CD8-positive, alpha-beta memory T cell (primary cell): ENCODE measurements at regions not wholly inside any gene's neighbourhood (a gene's known extent, or its start where the extent isn't known, plus 50 kb on each side); places are given as distances from the start of the nearest gene placed in this dataset.

Source experiments
- CTCF ChIA-PET: fragments of 350-600 bp; sonication (Branson Sonifier 250); formaldehyde crosslinking; loops from one replicate; lab custom pipeline; 2021; ENCODE audit warnings: antibody characterized with exemption; lab: Charles Lee
- POLR2A ChIA-PET: fragments of 350-600 bp; sonication (Branson Sonifier 250); formaldehyde crosslinking; loops from one replicate; lab custom pipeline; 2021; ENCODE audit warnings: antibody characterized with exemption; lab: Charles Lee
- DNase-seq, 5 donors: peaks; one replicate each; pipeline versions ENCODE4 v3.0.0 to v3.0.0-alpha.2; 2020 to 2022; ENCODE audit warnings: mixed read lengths in 1 of 5
- H3K27ac ChIP-seq: one replicate; pipeline ENCODE4 v1.7.0; 2013; ENCODE audit warnings: low read depth, mild to moderate bottlenecking, low read length, moderate library complexity
- H3K27me3 ChIP-seq: 2 replicates; pipeline ENCODE4 v1.7.0; 2013; ENCODE audit warnings: low read length, mild to moderate bottlenecking; ENCODE audit not compliant: insufficient read depth, poor library complexity, severe bottlenecking
- H3K36me3 ChIP-seq: 2 replicates; pipeline ENCODE4 v1.7.0; 2013; ENCODE audit warnings: mild to moderate bottlenecking, low read length, moderate library complexity; ENCODE audit not compliant: insufficient read depth
- H3K4me1 ChIP-seq: 2 replicates; pipeline ENCODE4 v1.7.0; 2013; ENCODE audit warnings: mild to moderate bottlenecking, low read length, moderate library complexity; ENCODE audit not compliant: insufficient read depth
- H3K4me3 ChIP-seq: 2 replicates; pipeline ENCODE4 v1.7.0; 2013; ENCODE audit warnings: mild to moderate bottlenecking, low read length
- H3K9me3 ChIP-seq: 2 replicates; pipeline ENCODE4 v1.7.0; 2013; ENCODE audit warnings: mild to moderate bottlenecking, low read length
- H3K27ac Mint-ChIP-seq, 8 donors: one replicate each; pipeline ENCODE4 v1.8.0; 2020 to 2021; ENCODE audit warnings: mixed read lengths in 8 of 8, mild to moderate bottlenecking in 6 of 8, inconsistent platforms in 3 of 8, moderate library complexity in 3 of 8
- H3K27me3 Mint-ChIP-seq, 2 donors: one replicate each; pipeline ENCODE4 v1.8.0; 2020 to 2021; ENCODE audit warnings: mixed read lengths in 2 of 2, mild to moderate bottlenecking in 1 of 2, moderate library complexity in 1 of 2
- H3K36me3 Mint-ChIP-seq, 3 donors: one replicate each; pipeline ENCODE4 v1.8.0; 2020 to 2021; ENCODE audit warnings: mixed read lengths in 3 of 3, inconsistent platforms in 1 of 3, mild to moderate bottlenecking in 1 of 3
- H3K4me1 Mint-ChIP-seq, 3 donors: one replicate each; pipeline ENCODE4 v1.8.0; 2020 to 2021; ENCODE audit warnings: mixed read lengths in 3 of 3, inconsistent platforms in 1 of 3, mild to moderate bottlenecking in 1 of 3
- H3K4me3 Mint-ChIP-seq, 7 donors: one replicate each; pipeline ENCODE4 v1.8.0; 2020 to 2021; ENCODE audit warnings: mixed read lengths in 7 of 7, mild to moderate bottlenecking in 6 of 7, moderate library complexity in 4 of 7, inconsistent platforms in 2 of 7
- H3K9me3 Mint-ChIP-seq, 5 donors: one replicate each; pipeline ENCODE4 v1.8.0; 2020 to 2022; ENCODE audit warnings: mixed read lengths in 5 of 5, mild to moderate bottlenecking in 3 of 5, moderate library complexity in 2 of 5, inconsistent platforms in 1 of 5

- Histone ChIP-seq H3K27me3 (no peaks in the 10 kb centered on the region), H3K36me3 (no peaks in the 10 kb centered on the region), H3K9me3 (no peaks in the 10 kb centered on the region), H3K4me3 (no peak overlapping the region), H3K27ac (no peak overlapping the region), H3K4me1 (peaks cover 22% of the 10 kb centered on the region)
- no peak overlapping the region for H3K27ac Mint-ChIP-seq
- DNase-seq, result no peak
- peaks cover 0 to 2% (median 0%) of the 10 kb centered on the region in 5 donors for H3K9me3 Mint-ChIP-seq
- POLR2A ChIA-PET, result no interaction called here
- no peaks in the 10 kb centered on the region for H3K27me3 Mint-ChIP-seq
- peaks cover 0 to 11% (median 1%) of the 10 kb centered on the region in 3 donors for H3K36me3 Mint-ChIP-seq
- no peak overlapping the region for H3K4me3 Mint-ChIP-seq
- peaks cover 25 to 60% (median 38%) of the 10 kb centered on the region in 3 donors for H3K4me1 Mint-ChIP-seq
- CTCF ChIA-PET, result no interaction called here
Measured at GRCh38 chr5:68372161-68372560, 156.6 kb downstream of the PIK3R1 start.

GRCh38 chr5:68373050-68373449 is 157.5 kb downstream of the PIK3R1 start:
- Mint-ChIP-seq H3K36me3 (peaks cover 0 to 11% (median 1%) of the 10 kb centered on the region in 3 donors), H3K4me3 (no peak overlapping the region), H3K9me3 (peaks cover 0 to 2% (median 0%) of the 10 kb centered on the region in 5 donors), H3K27ac (no peak overlapping the region), H3K27me3 (no peaks in the 10 kb centered on the region), H3K4me1 (peaks cover 31 to 62% (median 47%) of the 10 kb centered on the region in 3 donors)
- Histone ChIP-seq H3K36me3 (no peaks in the 10 kb centered on the region), H3K27ac (no peak overlapping the region), H3K27me3 (no peaks in the 10 kb centered on the region), H3K4me3 (no peak overlapping the region), H3K9me3 (no peaks in the 10 kb centered on the region), H3K4me1 (peaks cover 22% of the 10 kb centered on the region)
- POLR2A ChIA-PET, result no interaction called here
- CTCF ChIA-PET, result no interaction called here
- DNase-seq, result no peak

- no peaks in the 10 kb centered on the region for H3K27me3 Mint-ChIP-seq
- ChIA-PET POLR2A (no interaction called here), CTCF (no interaction called here)
- H3K36me3 Mint-ChIP-seq, result peaks cover 0 to 11% (median 0%) of the 10 kb centered on the region in 3 donors
- no peak for DNase-seq
- H3K4me3 Mint-ChIP-seq, result no peak overlapping the region
- peak overlapping the region in 1 of 8 donors; percentile 13 for H3K27ac Mint-ChIP-seq
- H3K9me3 Mint-ChIP-seq, result no peaks in the 10 kb centered on the region
- H3K36me3 ChIP-seq, result no peaks in the 10 kb centered on the region
- no peaks in the 10 kb centered on the region for H3K9me3 ChIP-seq
- no peaks in the 10 kb centered on the region for H3K27me3 ChIP-seq
- no peak overlapping the region for H3K4me3 ChIP-seq
- no peak overlapping the region for H3K27ac ChIP-seq
- peaks cover 29 to 62% (median 50%) of the 10 kb centered on the region in 3 donors for H3K4me1 Mint-ChIP-seq
- peaks cover 5% of the 10 kb centered on the region for H3K4me1 ChIP-seq
Measured at GRCh38 chr5:68374796-68375518, 159.4 kb downstream of the PIK3R1 start.

- H3K27ac Mint-ChIP-seq, result no peak overlapping the region
- CTCF ChIA-PET, result no interaction called here
Measured at GRCh38 chr5:68375540-68375939, 160.0 kb downstream of the PIK3R1 start.

GRCh38 chr5:68376935-68377334 is 161.4 kb downstream of the PIK3R1 start:
- Mint-ChIP-seq H3K27me3 (no peaks in the 10 kb centered on the region), H3K4me3 (no peak overlapping the region), H3K4me1 (peaks cover 43 to 68% (median 58%) of the 10 kb centered on the region in 3 donors), H3K9me3 (no peaks in the 10 kb centered on the region), H3K27ac (no peak overlapping the region), H3K36me3 (peaks cover 0 to 11% (median 0%) of the 10 kb centered on the region in 3 donors)
- POLR2A ChIA-PET, result no interaction called here
- DNase-seq, result no peak
- no peak overlapping the region for H3K4me3 ChIP-seq
- H3K27ac ChIP-seq, result no peak overlapping the region
- peaks cover 15% of the 10 kb centered on the region for H3K4me1 ChIP-seq
- no peaks in the 10 kb centered on the region for H3K9me3 ChIP-seq
- no peaks in the 10 kb centered on the region for H3K36me3 ChIP-seq
- CTCF ChIA-PET, result no interaction called here
- H3K27me3 ChIP-seq, result no peaks in the 10 kb centered on the region

More at GRCh38 chr5:68375540-68375939, 160.0 kb downstream of the PIK3R1 start:
- Histone ChIP-seq H3K4me1 (peaks cover 2% of the 10 kb centered on the region), H3K9me3 (no peaks in the 10 kb centered on the region), H3K27me3 (no peaks in the 10 kb centered on the region), H3K27ac (no peak overlapping the region), H3K4me3 (no peak overlapping the region), H3K36me3 (no peaks in the 10 kb centered on the region)
- DNase-seq, result no peak
- no peaks in the 10 kb centered on the region for H3K9me3 Mint-ChIP-seq
- POLR2A ChIA-PET, result no interaction called here
- peaks cover 0 to 11% (median 0%) of the 10 kb centered on the region in 3 donors for H3K36me3 Mint-ChIP-seq
- no peak overlapping the region for H3K4me3 Mint-ChIP-seq
- no peaks in the 10 kb centered on the region for H3K27me3 Mint-ChIP-seq
- peaks cover 30 to 62% (median 51%) of the 10 kb centered on the region in 3 donors for H3K4me1 Mint-ChIP-seq

- peak overlapping the region in 3 of 8 donors; percentile 25 to 76 (median 73) for H3K27ac Mint-ChIP-seq
- Histone ChIP-seq H3K27ac (no peak overlapping the region), H3K9me3 (no peaks in the 10 kb centered on the region), H3K27me3 (no peaks in the 10 kb centered on the region), H3K4me1 (peaks cover 17% of the 10 kb centered on the region), H3K36me3 (no peaks in the 10 kb centered on the region), H3K4me3 (no peak overlapping the region)
- H3K9me3 Mint-ChIP-seq, result no peaks in the 10 kb centered on the region
- POLR2A ChIA-PET, result interaction anchor here (1.0 kb wide), 1 partner anchor 47 kb away, joined by 3 read pairs; no protein-coding TSS in a partner anchor
- CTCF ChIA-PET, result interaction anchor here (1.4 to 1.5 kb wide), 2 partner anchors 25 to 91 kb away, joined by 3 to 10 read pairs; no protein-coding TSS in a partner anchor
- DNase-seq, result no peak
- peak overlapping the region in 4 of 7 donors; percentile 20 to 50 (median 28) for H3K4me3 Mint-ChIP-seq
- peaks cover 0 to 11% (median 0%) of the 10 kb centered on the region in 3 donors for H3K36me3 Mint-ChIP-seq
- no peaks in the 10 kb centered on the region for H3K27me3 Mint-ChIP-seq
- peaks cover 51 to 76% (median 66%) of the 10 kb centered on the region in 3 donors for H3K4me1 Mint-ChIP-seq
Measured at GRCh38 chr5:68377733-68378132, 162.2 kb downstream of the PIK3R1 start.

- no peak overlapping the region for H3K4me3 ChIP-seq
- Mint-ChIP-seq H3K4me1 (peaks cover 54 to 81% (median 72%) of the 10 kb centered on the region in 3 donors), H3K27me3 (no peaks in the 10 kb centered on the region), H3K36me3 (peaks cover 0 to 8% (median 0%) of the 10 kb centered on the region in 3 donors), H3K4me3 (peak overlapping the region in 6 of 7 donors; percentile 15 to 83 (median 46)), H3K9me3 (no peaks in the 10 kb centered on the region), H3K27ac (peak overlapping the region in 7 of 8 donors; percentile 13 to 82 (median 54))
- CTCF ChIA-PET, result interaction anchor here (1.4 to 1.5 kb wide), 2 partner anchors 25 to 92 kb away, joined by 3 to 10 read pairs; no protein-coding TSS in a partner anchor
- H3K36me3 ChIP-seq, result no peaks in the 10 kb centered on the region
- POLR2A ChIA-PET, result interaction anchor here (0.7 to 1.4 kb wide), 3 partner anchors 47 to 56 kb away, joined by 3 to 5 read pairs (median 4); no protein-coding TSS in a partner anchor
- no peaks in the 10 kb centered on the region for H3K9me3 ChIP-seq
- H3K27ac ChIP-seq, result no peak overlapping the region
- no peaks in the 10 kb centered on the region for H3K27me3 ChIP-seq
- peaks cover 17% of the 10 kb centered on the region for H3K4me1 ChIP-seq
- peak in 1 of 5 donors; percentile 4 for DNase-seq
Measured at GRCh38 chr5:68378204-68378820, 162.8 kb downstream of the PIK3R1 start.
